Activated T-cell treated with anti-CD3 and anti-CD28 coated beads for 48 hours (primary cell): ENCODE measurements at regions not wholly inside any gene's neighbourhood (a gene's known extent, or its start where the extent isn't known, plus 50 kb on each side); places are given as distances from the start of the nearest gene placed in this dataset.

ENCODE experiments used
- DNase-seq: peaks from one replicate; pipeline ENCODE4 v3.0.0-alpha.2; 2020; ENCODE audit warnings: low read depth

DNA sequence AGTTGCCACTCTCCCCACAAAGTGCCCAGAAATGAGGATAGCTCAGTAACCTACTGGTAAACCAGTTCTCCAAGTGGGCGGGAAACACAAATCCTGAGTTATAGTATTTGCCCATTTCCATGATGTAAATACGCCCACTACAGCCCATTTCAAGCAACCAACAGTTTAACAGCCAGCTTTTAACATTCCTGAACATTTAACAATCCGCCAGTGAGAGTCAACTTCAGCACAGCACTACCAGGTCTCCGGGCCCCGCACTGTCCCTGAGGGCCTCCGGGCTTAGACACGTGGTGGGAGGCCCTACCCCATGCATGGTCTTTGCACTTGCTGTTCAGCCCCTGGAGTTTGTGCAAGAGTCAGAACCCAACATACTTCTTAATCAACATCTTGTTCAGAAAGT lies 132.0 kb upstream of the CTTNBP2NL start:
- no peak for DNase-seq

DNA sequence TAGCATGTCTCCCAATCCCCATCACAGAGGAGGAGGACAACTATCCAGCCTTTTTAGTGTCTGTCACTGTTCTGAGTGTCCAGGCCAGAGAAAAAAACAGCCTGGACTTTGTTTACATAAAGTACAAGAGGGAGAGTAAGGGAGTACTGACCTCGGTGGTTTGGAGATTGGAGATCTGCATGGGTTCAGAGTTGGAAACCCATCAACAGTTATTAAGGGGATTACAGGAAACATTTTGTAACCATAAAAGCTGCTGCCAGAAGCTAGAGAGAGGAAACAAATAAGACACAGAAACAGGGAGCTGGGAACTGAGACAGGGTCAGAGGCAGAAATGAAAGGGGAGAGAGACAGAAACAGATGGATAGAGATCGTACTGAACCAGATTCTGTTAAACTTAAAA lies 131.5 kb upstream of the CTTNBP2NL start:
- DNase-seq: no peak

- no peak for DNase-seq
Observed at GRCh38 chr1:112265931-112266330, 130.1 kb upstream of the CTTNBP2NL start.

- no peak for DNase-seq
Observed at GRCh38 chr1:112267206-112267605, 128.8 kb upstream of the CTTNBP2NL start.

DNA sequence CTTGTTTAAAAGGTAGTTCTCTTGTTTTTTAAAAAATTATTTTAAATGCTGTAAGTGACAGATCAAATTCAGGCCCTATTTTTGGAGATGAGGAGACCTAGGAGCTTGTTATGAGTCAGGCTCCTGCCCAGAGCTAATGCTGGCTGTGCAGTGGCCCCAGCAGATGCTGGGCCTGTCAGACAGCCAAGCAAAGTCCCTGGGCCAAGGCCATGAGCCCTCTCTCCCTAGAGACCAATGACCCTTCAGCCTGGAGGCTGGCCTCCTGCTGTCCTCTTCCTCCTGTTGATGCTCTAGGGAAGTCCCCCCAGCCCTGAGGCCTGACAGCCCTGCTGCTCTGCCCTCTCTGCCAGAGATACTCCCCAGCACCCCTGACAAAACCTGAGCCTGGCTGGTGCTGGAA lies 128.1 kb upstream of the CTTNBP2NL start:
- no peak for DNase-seq

DNA sequence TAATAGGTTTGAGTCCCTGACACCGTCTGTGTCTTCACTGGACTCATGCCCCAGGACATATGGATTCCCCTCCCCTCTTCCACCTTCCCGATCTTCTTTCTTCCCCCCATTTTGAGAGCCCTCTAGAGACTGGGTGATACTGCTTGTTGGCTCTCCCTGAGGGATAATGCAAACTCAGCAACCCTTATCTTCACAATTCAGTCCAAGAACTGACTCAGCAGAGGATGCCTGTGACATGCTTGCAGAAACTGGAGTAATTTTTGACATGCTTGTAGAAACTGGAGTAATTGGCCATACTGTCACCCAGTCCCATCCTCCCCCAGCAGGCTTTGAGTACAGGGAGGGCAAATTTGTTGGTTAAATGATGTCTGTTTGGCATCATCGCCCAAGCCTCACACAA lies 127.6 kb upstream of the CTTNBP2NL start:
- DNase-seq: no peak

DNA sequence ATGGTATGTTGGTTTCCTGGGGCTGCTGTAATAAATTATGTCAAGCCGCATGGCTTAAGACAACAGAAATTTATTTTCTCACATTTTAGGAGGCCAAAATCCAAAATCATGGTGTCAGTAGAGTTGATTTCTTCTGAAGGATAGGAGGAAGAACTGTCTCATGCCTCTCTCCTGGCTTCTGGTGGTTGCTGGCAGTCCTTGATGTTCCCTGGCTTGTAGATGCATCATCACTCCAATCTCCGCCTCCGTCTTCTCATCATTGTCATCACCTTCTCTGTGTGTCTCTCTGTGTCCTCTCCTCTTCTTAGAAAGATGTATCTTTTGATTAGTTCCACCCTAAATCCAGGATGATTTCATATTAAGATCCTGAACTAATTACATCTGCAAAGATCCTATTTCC lies 124.7 kb upstream of the CTTNBP2NL start:
- no peak for DNase-seq

DNA sequence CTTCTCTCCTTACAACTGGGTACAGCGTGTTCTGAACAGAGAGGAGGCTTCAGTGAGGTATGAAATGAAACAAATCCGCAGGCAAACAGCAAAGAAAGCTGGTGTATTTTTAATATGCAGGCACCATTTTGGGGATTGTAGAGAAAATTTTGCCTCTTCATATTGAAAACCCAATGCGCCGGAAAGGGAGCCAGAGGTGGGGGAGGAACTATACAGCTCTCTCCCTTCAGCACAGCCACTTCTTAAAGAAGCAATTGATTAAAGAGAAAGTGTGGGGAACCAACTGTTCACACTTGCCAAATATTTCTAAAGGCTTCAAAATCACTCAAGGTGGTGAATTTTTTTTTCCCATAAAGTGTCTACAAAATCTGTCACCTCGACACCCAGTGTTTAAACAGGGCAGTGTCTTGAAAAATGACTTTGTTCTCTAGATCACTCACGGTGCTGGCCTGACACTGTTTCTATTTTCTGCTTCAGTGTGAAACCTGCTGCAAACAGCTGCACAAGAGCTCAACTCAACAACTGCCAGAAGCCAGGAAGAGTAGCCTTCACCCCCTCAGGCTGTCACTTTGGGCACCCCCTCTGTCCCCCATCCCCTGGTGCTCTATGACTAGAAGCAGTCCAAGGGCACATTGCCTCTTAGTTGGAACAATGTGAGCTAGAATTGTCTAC lies 123.8 kb upstream of the CTTNBP2NL start:
- DNase-seq: no peak

GRCh38 chr1:112284796-112285195 lies 111.2 kb upstream of the CTTNBP2NL start:
- no peak for DNase-seq

DNA sequence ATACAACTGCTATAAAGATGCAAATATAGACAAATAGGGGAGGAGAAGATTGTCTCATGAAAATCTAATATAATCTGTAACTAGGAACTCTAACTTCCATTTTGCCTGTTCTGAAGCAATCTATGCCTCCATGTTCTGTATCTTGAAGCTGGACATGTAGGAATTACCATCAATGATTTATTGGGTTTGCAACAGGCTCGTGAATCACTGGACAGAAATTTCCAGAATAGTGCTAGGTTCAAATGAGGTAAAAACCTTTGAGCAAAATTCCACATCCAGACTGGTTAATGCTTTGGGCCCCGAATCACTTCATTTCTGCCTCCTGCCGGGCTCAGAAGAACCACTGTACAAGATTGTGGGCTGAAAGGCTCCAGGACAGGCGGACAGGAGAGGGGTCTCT lies 110.7 kb upstream of the CTTNBP2NL start:
- DNase-seq: no peak

- DNase-seq: no peak
Observed at GRCh38 chr1:112285746-112286145, 110.3 kb upstream of the CTTNBP2NL start.

GRCh38 chr1:112296908-112297307 lies 99.1 kb upstream of the CTTNBP2NL start:
- no peak for DNase-seq

- DNase-seq: no peak
Observed at GRCh38 chr1:112297536-112297935, 98.5 kb upstream of the CTTNBP2NL start.

DNA sequence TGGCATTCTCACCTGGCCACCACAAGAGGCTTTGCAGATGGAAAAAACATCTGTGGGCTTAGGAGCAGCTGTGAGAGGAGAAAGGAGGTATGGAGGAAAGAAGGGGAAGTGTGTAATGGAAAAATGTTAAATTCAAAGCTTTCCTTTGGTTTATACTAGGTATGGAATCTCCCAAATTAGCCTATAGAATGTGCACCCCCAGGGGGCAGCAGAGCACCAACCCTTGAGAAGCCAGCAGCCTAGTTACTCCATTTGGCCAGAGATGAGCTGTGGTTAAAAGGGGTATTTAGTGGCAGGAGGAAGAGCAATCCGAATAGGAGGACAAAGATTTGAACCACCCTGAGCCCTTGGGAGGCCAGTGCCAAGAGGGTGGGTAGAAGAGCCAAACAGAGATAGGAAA lies 97.5 kb upstream of the CTTNBP2NL start:
- DNase-seq: peak; percentile 18

DNA sequence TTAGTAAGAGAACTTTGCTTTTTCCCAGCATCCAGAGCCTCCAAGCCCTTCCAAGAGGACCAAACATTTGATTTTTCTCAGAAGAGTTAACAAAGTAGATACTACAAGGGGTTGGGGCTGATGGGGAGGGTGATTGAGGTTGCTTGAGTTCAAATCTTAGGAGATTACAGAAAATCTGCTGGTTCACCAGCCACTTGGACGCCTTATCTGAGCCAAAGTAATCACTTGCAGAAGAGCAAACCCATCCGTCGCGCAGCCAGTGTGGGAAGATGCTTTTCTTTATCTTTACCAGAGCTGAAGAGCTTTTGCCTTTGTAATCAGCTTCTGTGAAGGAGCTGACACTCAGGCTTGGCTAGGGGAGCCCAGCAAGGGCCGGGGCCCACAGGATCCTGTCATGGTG lies 91.9 kb upstream of the CTTNBP2NL start:
- DNase-seq: no peak

- DNase-seq: no peak
Observed at GRCh38 chr1:112304612-112305011, 91.4 kb upstream of the CTTNBP2NL start.

DNA sequence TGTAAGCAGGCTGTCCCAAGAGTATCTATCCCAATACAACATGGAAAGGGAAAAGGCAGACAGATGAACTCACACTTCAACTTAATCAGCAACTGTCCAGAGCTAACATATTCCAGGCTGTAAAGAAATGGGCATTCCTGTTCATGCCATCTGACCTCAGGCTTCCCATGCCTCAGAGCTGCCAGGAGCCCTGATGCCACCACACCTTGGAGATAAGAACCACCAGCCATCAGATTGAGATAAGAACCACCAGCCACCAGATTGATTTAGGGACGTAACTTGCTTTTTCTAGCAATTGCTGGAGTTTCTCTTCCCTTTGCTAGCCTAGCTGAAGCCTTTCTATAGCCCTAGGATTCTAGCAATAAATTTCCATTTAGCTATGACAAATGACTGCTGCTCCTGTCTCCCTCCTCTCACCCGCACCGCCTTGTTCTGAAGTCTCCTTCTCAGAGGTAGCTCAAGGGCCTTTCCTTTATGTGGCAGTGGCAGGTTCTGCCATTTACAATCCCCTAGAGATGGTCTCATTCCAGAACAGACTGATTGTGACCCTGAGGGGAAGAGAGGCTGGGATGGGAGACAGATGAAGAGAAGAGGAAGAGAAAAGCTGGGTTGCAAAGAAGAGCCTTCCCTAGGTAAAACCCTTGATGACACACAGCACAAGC lies 88.0 kb upstream of the CTTNBP2NL start:
- no peak for DNase-seq

GRCh38 chr1:112308716-112309115 lies 87.3 kb upstream of the CTTNBP2NL start:
- DNase-seq: no peak

GRCh38 chr1:112309499-112309898 lies 86.5 kb upstream of the CTTNBP2NL start:
- DNase-seq: no peak

- DNase-seq: no peak
Observed at GRCh38 chr1:112312315-112312714, 83.7 kb upstream of the CTTNBP2NL start.

DNA sequence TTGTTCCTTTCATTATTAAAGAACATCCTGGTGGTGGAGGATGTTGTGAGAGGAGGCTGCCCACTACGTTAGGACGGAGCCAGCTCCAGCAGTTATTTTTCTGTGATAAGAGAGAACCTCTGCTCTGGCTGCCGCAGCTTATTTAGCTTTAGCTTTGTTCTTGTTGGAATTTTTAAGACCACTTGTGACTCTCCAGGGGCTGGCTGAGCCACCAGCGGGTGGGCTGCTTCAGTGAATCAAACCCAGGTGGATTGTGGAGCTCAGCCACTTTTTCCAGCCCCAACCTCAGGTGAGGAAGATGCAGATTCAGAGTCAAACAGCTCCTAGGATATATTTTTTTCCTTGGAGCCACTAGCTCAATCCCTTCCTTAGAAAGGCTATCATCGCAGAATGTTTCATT lies 83.1 kb upstream of the CTTNBP2NL start:
- DNase-seq: no peak

DNA sequence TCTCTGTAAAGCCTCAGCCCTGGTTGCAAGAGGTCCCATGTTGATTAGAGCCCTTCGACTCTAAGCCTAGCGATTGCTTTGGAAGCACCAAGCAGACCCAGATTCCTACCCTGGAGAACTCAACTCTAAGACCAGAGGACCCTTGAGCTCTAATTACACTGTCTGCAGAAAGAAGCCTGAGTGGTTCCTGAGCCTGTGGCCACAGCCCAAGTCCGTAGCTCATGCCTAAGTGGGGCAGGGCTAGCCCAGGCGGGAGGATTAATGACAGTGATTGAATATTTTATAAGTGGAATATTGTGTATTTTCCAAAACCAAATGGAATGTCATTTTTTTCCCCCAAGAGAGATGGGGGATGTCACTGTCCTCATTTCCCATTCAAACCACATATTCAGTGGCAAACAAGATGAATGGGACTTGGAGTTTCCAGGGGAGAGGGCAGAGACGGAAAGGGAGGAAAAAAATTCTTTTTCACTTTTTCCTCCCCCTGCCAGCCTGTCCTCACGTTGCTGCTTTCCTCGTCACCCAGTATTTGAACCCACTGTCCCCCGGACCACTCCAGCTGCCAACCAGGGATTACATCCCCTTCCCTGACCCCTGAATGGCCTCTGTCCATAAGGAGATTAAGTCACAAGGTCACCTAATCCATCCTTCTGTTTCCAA lies 79.6 kb upstream of the CTTNBP2NL start:
- no peak for DNase-seq

- DNase-seq: no peak
Observed at GRCh38 chr1:112317140-112317539, 78.9 kb upstream of the CTTNBP2NL start.
